ENCODE measurements at regions not wholly inside any gene's neighbourhood (a gene's known extent, or its start where the extent isn't known, plus 50 kb on each side); places are given as distances from the start of the nearest gene placed in this dataset.
"Not testable (repeated sequence)": the region's sequence is repeated elsewhere in the genome, so short reads cannot be mapped to it uniquely, and the experiment has no call there.

- FAIRE-seq (no peak), DNase-seq (ENCODE audit: insufficient read length, low spot score) (no peak)
- TF ChIP-seq POLR2A (IDR thresholded peaks at IDR 0.05; ENCODE audit: low read depth, low read length) = no peak
Measured at GRCh38 chr20:43352996-43353395, 104.7 kb upstream of the SRSF6 start.

GRCh38 chr20:43350694-43351093 is 107.0 kb upstream of the SRSF6 start:
- not testable (repeated sequence) for DNase-seq (ENCODE audit: insufficient read length, low spot score); FAIRE-seq

- no peak for TF ChIP-seq POLR2A (IDR thresholded peaks at IDR 0.05; ENCODE audit: low read depth, low read length)
- no peak for DNase-seq (ENCODE audit: insufficient read length, low spot score)
- FAIRE-seq = no peak
Measured at GRCh38 chr20:43349841-43350240, 107.9 kb upstream of the SRSF6 start.

GRCh38 chr20:43347839-43348238 is 109.9 kb upstream of the SRSF6 start:
- FAIRE-seq; DNase-seq (ENCODE audit: insufficient read length, low spot score): not testable (repeated sequence)

- TF ChIP-seq POLR2A (IDR thresholded peaks at IDR 0.05; ENCODE audit: low read depth, low read length) = no peak
- DNase-seq (ENCODE audit: insufficient read length, low spot score) = no peak
- FAIRE-seq = no peak
Measured at GRCh38 chr20:43345676-43346075, 112.0 kb upstream of the SRSF6 start.

- FAIRE-seq = no peak
- no peak for TF ChIP-seq POLR2A (IDR thresholded peaks at IDR 0.05; ENCODE audit: low read depth, low read length)
- no peak for DNase-seq (ENCODE audit: insufficient read length, low spot score)
Measured at GRCh38 chr20:43341511-43341910, 116.2 kb upstream of the SRSF6 start.

GRCh38 chr20:43337036-43337435 is 120.7 kb upstream of the SRSF6 start:
- DNase-seq (ENCODE audit: insufficient read length, low spot score) (no peak), FAIRE-seq (no peak)
- TF ChIP-seq POLR2A (IDR thresholded peaks at IDR 0.05; ENCODE audit: low read depth, low read length) = no peak

GRCh38 chr20:43334080-43334479 is 123.6 kb upstream of the SRSF6 start:
- no peak for FAIRE-seq
- DNase-seq (ENCODE audit: insufficient read length, low spot score) = no peak
- TF ChIP-seq POLR2A (IDR thresholded peaks at IDR 0.05; ENCODE audit: low read depth, low read length) = no peak

GRCh38 chr20:43331906-43332305 is 125.8 kb upstream of the SRSF6 start:
- no peak for TF ChIP-seq POLR2A (IDR thresholded peaks at IDR 0.05; ENCODE audit: low read depth, low read length)
- FAIRE-seq (no peak), DNase-seq (ENCODE audit: insufficient read length, low spot score) (no peak)

- FAIRE-seq = no peak
- no peak for DNase-seq (ENCODE audit: insufficient read length, low spot score)
- no peak for TF ChIP-seq POLR2A (IDR thresholded peaks at IDR 0.05; ENCODE audit: low read depth, low read length)
Measured at GRCh38 chr20:43328697-43329096, 129.0 kb upstream of the SRSF6 start.

GRCh38 chr20:43327234-43327633 is 130.5 kb upstream of the SRSF6 start:
- FAIRE-seq; DNase-seq (ENCODE audit: insufficient read length, low spot score): not testable (repeated sequence)

- no peak for TF ChIP-seq POLR2A (IDR thresholded peaks at IDR 0.05; ENCODE audit: low read depth, low read length)
- no peak for DNase-seq (ENCODE audit: insufficient read length, low spot score)
- FAIRE-seq = no peak
Measured at GRCh38 chr20:43325926-43326325, 131.8 kb upstream of the SRSF6 start.

GRCh38 chr20:43323592-43323991 is 133.9 kb upstream of the PTPRT start:
- DNase-seq (ENCODE audit: insufficient read length, low spot score) (no peak), FAIRE-seq (no peak)
- no peak for TF ChIP-seq POLR2A (IDR thresholded peaks at IDR 0.05; ENCODE audit: low read depth, low read length)

- FAIRE-seq = no peak
- no peak for TF ChIP-seq POLR2A (IDR thresholded peaks at IDR 0.05; ENCODE audit: low read depth, low read length)
- DNase-seq (ENCODE audit: insufficient read length, low spot score) = no peak
Measured at GRCh38 chr20:43322851-43323250, 133.1 kb upstream of the PTPRT start.

GRCh38 chr20:43320536-43320935 is 130.8 kb upstream of the PTPRT start:
- DNase-seq (ENCODE audit: insufficient read length, low spot score) (no peak), FAIRE-seq (no peak)
- no peak for TF ChIP-seq POLR2A (IDR thresholded peaks at IDR 0.05; ENCODE audit: low read depth, low read length)

GRCh38 chr20:43318755-43319297 is 129.1 kb upstream of the PTPRT start:
- no peak for TF ChIP-seq POLR2A (IDR thresholded peaks at IDR 0.05; ENCODE audit: low read depth, low read length)
- FAIRE-seq = no peak
- no peak for DNase-seq (ENCODE audit: insufficient read length, low spot score)
